ENCODE measurements at regions not wholly inside any gene's neighbourhood (a gene's known extent, or its start where the extent isn't known, plus 50 kb on each side); places are given as distances from the start of the nearest gene placed in this dataset.
"Not testable (repeated sequence)": the region's sequence is repeated elsewhere in the genome, so short reads cannot be mapped to it uniquely, and the experiment has no call there.

DNA sequence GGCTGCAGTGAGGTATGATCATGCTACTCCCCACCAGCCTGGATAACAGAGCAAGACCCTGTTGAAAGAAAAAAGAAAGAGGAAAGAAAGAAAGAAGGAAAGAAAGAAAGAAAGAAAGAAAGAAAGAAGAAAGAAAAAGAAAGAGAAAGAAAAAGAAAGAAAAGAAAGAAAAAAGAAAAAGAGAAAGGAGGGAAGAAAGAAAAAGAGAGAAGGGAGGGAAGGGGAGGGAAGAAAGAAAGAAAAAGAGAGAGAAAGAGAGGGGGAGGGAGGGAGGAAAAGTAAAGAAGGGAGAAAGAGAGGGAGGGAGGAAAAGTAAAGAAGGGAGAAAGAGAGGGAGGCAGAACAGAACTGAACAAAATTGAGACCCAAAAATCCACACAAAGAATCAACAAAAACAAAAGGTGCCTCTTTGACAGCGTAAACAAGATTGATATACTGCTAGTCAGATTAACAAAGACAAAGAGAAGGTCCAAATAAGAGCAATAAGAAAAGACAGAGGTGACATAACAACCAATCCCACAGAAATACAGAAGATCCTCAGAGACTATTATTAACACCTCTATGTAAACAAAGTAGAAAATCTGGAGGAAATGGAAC, 293.9 kb upstream of the AMIGO2 start:
- no peak for DNase-seq (ENCODE audit: low read depth)

DNA sequence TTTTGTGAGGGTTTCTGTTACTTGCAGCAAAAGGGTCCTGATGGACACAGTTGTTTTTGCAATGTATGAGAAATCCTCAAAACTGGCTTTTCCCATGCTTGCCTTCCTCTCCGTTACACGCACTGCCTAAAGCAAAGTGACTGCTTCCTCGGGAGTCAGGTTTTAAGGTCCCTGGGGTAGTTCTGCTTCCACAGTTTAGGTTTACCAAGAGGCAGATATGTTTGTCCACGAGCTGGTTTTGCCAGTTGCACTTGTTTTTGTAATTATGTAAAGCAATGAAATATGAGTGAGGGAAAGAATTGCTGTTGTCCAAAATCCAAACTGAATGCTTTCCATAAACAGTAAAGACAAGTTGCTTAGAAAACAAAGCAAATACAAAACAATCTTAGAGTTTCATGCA, 290.7 kb upstream of the AMIGO2 start:
- no peak for DNase-seq (ENCODE audit: low read depth)

DNA sequence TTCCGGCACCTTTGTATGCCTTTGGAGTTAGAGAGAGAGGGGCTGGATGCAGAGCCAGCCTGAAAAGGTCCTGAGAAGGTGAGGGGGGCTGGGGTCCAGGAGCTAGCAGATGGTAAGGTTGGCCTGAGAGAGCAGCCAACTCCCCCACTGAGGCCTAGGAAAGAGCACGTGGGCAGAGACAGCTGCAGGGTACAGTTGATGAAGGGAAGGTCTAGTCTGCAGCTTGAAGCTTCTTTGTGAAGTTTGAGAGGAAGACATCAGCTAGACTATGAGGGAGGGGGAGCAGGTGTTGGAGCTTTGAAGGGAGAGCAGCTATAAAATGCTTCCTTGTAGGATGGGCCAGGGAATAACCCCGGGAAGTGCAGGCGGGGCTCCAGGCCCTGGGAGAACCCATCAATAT, 289.3 kb upstream of the AMIGO2 start:
- DNase-seq (ENCODE audit: low read depth): no peak

DNA sequence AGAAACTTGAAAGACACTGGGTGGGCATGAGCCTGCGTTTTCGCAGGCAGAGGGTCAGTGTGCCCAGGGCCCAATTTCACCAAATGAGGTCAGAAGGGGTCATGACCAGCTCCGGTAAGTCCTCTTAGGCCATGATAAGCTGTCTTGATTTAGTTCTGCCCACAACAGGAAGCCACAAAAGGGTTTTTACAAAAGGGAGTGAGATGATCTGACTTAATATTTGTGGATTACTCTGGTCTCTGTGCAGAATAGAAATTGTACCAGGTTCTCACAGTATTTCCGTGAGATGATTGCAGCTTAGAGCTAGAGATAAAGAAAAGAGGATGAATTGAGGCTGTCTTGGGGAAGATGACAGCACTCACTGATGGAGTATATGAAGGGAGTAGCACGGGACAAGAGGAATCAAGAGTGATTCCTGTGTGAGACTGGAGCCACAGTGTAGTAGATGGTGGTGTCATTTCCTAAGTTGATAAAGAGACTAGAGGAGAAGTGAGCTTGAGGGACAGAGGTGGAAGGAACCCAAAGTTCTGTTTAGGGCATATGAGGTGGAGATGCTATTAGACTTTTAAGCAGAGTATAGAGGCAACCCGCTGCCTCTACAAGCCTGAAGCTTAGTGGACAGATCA, 288.3 kb upstream of the AMIGO2 start:
- DNase-seq (ENCODE audit: low read depth): no peak

DNA sequence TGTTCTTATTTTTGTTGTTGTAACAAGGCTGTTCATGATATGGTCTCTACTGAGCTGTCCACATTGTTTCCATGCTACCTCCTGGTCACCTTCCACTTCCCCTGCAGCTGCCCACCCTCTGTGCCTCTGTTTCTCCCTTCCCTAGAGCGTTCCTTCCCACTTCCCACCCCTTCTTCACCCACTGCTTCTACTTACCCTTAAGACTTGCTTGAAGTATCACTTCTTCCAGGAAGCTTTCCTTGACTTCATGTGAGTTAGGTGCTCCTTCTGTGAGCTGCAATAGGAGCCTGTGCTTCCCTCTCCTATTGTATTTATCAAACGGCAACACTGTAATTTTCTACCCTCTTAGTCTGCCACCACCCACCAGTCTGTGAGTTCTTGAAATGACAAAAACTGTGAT, 286.8 kb upstream of the AMIGO2 start:
- DNase-seq (ENCODE audit: low read depth): no peak

GRCh38 chr12:47366157-47366556, 286.4 kb upstream of the AMIGO2 start:
- DNase-seq (ENCODE audit: low read depth): no peak

DNA sequence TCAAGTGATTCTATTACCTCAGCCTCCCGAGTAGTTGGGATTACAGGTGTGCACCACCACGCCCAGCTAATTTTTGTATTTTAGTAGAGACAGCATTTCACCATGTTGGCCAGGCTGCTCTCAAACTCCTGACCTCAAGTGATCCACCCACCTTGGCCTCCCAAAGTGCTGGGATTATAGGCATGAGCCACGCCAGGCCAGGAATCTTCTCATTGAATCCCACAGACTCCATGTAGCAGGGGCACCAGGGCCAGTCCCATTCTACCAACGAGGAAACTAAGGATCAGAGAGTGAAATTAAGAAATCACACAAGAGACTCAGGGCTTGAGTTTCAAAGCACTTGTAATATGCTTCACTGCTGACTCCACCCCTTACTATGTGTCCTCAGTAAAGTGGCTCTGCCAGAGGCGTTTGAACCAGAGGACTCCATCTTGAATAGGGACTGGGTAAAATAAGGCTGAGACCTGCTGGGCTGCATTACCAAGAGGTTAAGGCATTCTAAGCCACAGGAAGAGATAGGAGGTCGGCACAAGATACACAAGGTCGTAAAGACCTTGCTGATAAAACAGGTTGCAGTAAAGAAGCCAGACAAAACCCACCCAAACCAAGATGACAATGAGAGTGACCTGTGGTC, 285.8 kb upstream of the AMIGO2 start:
- DNase-seq (ENCODE audit: low read depth): not testable (repeated sequence)

- no peak for DNase-seq (ENCODE audit: low read depth)
These were observed 284.5 kb upstream of the AMIGO2 start for GRCh38 chr12:47364261-47364660.

DNA sequence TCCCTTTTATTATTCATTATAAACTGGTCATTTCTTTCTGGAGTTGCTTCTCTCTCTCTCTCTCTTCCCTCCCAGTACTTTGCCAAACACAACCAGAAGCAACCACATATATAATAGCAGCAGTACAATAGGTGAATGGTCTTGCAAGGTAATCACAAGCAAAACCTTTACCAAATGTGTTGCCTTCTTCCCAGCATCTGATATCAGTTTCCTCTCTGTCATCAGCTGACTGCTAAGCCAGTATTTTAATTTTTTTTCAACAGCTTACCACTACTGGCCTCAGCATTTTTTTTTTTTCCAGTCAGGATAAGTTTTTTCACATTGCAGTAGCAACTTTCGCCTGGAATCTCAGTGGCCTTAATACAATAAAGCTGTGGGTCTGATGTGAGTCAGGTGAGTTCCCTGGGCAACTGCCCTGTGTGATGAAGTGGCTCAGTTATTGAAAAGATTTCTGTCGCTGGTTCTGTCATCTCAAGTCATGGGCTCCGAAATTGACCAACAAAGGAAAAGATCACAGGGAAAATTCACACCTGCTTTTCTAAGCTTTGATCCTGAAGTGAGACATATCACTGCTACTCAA, 282.5 kb upstream of the AMIGO2 start:
- DNase-seq (ENCODE audit: low read depth): no peak

DNA sequence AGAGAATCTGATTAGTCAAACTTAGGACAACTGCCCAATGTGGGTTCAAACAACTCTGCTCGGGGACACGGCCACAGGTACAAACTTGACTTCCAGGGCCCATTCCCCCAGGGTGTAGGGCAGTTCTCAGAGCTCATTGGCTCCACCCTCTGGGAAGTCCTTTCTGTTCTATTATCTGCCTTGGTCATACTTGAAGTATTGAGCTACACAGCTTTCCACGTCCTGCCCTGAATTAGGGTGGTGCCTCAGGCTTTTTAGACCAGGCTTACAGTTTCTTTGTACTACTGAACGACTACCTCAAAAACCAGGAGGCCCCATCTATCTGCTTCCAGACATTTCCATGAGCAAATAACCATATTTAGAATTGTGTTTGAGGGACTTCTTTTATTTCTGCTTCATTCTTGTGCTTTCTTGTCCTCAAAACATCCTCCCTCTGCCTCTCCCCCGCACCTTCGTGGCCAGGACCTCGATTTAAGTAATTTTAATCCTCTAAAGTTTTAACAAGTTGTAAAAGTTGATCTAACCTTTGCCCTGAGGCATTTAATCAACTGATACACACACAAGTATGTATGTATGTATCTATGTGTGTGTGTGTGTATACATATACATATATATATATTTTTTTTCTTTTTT, 281.7 kb upstream of the AMIGO2 start:
- no peak for DNase-seq (ENCODE audit: low read depth)

GRCh38 chr12:47360771-47361388, 281.1 kb upstream of the AMIGO2 start:
- DNase-seq (ENCODE audit: low read depth): no peak

GRCh38 chr12:47360093-47360480, 280.3 kb upstream of the AMIGO2 start:
- DNase-seq (ENCODE audit: low read depth): no peak

DNA sequence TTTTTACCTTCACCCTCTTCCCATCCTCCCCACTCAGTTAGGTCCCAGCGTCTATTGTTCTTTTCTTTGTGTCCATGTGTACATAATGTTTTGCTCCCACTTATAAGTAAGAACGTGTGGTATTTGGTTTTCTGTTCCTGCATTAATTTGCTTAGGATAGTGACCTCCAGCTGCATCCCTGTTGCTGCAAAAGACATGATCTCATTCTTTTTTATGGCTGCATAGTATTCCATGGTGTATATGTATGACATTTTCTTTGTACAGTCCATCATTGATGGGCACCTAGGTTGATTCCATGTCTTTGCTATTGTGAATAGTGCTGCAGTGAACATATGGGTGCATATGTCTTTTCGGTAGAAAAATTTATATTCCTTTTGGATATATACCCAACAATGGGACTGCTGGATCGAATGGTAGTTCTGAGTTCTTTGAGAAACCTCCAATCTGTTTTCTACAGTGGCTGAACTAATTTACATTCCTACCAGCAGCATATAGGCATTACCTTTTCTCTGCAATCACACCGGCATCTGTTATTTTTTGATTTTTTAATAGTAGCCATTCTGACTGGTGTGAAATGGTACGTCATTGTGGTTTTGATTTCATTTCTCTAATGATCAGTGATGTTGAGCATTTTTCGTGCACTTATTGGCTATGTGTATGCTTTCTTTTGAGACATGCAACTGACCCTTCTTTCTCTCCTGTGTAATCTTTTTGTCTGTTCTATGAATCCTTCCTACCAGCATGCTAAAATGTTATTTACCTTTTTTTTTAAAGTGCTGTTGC, 279.7 kb upstream of the AMIGO2 start:
- no peak for DNase-seq (ENCODE audit: low read depth)

DNA sequence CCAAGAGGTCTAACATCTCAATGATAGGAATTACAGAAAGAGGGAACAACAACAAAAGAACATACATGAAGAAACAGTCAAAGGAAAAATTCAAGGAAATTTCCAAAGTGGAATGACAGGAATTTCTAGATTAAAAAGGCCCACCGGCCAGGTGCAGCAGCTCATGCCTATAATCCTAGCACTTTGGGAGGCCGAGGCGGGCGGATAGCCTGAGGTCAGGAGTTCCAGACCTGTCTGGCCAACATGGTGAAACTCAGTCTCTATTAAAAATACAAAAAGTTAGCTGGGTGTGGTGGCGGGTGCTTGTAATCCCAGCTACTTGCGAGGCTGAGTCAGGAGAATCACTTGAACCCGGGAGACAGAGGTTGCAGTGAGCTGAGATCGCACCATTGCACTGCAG, 277.2 kb upstream of the AMIGO2 start:
- not testable (repeated sequence) for DNase-seq (ENCODE audit: low read depth)

DNA sequence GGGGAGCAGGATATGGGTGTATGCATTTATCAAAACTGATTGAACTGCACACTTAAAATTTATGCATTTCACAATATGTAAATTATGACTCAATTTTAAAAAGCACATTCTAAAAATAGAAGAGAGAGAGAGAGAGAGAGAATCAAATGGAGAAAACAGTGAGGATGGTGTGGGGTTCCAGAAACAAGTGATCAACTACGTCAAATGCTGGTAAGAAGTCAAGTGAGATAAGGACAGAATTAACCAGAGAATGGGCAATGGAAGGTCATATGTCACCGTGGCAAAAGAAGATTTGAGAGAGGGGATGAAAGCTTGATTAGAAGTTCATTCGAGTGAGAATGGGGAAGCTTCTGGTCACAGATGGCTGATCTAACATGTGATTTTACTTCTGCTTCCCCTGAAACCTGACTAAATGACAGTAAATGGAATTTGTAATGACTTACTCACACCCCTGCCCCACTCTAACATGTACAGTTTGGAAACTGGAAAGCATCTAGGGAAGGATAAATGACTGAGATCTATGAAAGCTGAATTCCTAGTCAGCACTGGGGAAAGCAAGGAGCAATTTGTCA, 276.5 kb upstream of the AMIGO2 start:
- DNase-seq (ENCODE audit: low read depth): no peak

- DNase-seq (ENCODE audit: low read depth): no peak
These were observed 273.7 kb upstream of the AMIGO2 start for GRCh38 chr12:47353508-47353907.

GRCh38 chr12:47352067-47352466, 272.3 kb upstream of the AMIGO2 start:
- no peak for DNase-seq (ENCODE audit: low read depth)

GRCh38 chr12:47351526-47351925, 271.8 kb upstream of the AMIGO2 start:
- DNase-seq (ENCODE audit: low read depth): no peak

- no peak for DNase-seq (ENCODE audit: low read depth)
These were observed 270.3 kb upstream of the AMIGO2 start for GRCh38 chr12:47350062-47350408.

DNA sequence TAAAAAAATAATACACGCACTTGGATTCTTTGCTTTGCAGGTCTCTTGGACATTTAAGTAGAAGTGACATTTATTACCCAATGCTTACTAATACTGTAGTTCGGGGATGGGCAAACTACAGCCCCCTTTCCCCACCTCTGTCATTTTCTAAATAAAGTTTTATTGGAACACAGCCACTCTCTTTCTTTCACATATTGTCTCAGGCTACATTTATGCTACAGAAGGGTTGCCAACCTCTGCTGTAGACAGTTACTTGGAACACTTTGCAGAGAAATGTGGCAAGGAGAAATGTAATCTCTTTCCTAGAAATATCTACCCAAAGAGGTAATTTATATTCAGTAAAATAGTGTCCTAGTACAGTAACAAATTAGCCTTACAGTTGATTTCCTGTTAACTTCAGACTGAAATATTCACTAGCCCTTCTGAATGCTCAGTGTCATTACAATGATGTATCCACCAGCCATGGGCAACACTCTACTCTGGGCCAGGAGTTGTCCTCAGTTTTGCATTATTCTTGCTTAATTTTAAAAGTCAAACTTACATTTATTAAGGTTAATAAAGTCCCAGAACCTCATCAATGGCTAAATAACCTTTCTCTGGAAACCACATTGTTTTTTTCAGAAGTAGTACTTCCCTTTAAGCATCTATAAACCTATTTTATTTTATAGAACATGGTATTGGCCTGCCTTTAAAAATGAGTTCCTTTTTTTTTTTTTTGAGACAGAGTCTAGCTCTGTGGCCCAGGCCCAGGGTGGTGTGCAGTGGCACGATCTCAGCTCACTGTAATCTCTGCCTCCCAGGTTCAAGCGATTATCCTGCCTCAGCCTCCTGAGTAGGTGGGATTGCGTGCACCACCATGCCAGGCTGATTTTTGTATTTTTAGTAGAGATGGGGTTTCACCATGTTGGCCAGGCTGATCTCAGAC, 269.6 kb upstream of the AMIGO2 start:
- no peak for DNase-seq (ENCODE audit: low read depth)

Measured in stimulated activated CD8-positive, alpha-beta memory T cell treated with anti-CD3 and anti-CD28 coated beads, Interleukin-12 subunit alpha, Interleukin-12 subunit beta, amount 100 ng/mL, for 1 hour (primary cell).